ENCODE measurements at regions not wholly inside any gene's neighbourhood (a gene's known extent, or its start where the extent isn't known, plus 50 kb on each side); places are given as distances from the start of the nearest gene placed in this dataset.

DNA sequence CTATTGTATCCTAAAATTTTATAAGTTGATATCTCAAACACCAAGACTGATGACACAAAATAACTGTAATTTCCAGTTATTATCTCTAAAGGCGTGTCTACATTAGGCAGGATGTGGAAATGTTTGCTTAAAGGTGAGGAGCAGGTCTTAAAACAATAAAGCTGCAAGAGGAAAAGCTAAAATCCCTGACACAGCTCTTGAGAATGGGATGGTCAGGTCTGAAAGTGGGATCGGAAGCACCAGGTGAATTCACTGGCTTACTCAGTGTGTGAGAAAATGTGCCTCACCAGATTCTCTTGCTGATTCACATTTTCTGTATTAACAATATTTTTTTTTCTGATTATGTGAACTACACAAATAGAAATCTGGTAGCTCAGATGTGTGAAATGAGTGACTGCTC lies 421.9 kb upstream of the ADAMTS5 start:
- ChIA-PET POLR2A (no interaction called here), CTCF (interaction anchor here (0.8 to 1.1 kb wide), 2 partner anchors 64 to 311 kb away, joined by 3 read pairs; no protein-coding TSS in a partner anchor)
- H3K27me3 Mint-ChIP-seq (ENCODE audit: insufficient read depth, unreplicated experiment): no peaks in the 10 kb centered on the region
- peaks cover 8% of the 10 kb centered on the region for H3K4me1 Mint-ChIP-seq (ENCODE audit: insufficient read depth, unreplicated experiment)
- BruUV-seq (replicated peaks): no TSS peak
- H3K27ac Mint-ChIP-seq (ENCODE audit: low read depth, unreplicated experiment): no peak overlapping the region
- intact Hi-C loops (cut with micrococcal nuclease): no loop called here
- DNase-seq (ENCODE audit: unreplicated experiment): no peak
- TF ChIP-seq CTCF (IDR thresholded peaks at IDR 0.05; ENCODE audit: unreplicated experiment): no peak
- no peak overlapping the region for H3K4me3 Mint-ChIP-seq (ENCODE audit: unreplicated experiment)
- no peaks in the 10 kb centered on the region for H3K36me3 Mint-ChIP-seq (ENCODE audit: insufficient read depth, unreplicated experiment)
- H3K9me3 Mint-ChIP-seq (ENCODE audit: unreplicated experiment): no peaks in the 10 kb centered on the region

GRCh38 chr21:27382404-27382803 lies 415.5 kb upstream of the ADAMTS5 start:
- DNase-seq (ENCODE audit: unreplicated experiment): no peak
- intact Hi-C loops (cut with micrococcal nuclease): no loop called here
- ChIA-PET CTCF (interaction anchor here (0.6 kb wide), 2 partner anchors 41 to 1433 kb away, joined by 3 to 4 read pairs; no protein-coding TSS in a partner anchor), POLR2A (no interaction called here)
- no peak overlapping the region for H3K4me3 Mint-ChIP-seq (ENCODE audit: unreplicated experiment)
- H3K36me3 Mint-ChIP-seq (ENCODE audit: insufficient read depth, unreplicated experiment): peaks cover 6% of the 10 kb centered on the region
- H3K27me3 Mint-ChIP-seq (ENCODE audit: insufficient read depth, unreplicated experiment): no peaks in the 10 kb centered on the region
- no peak overlapping the region for H3K27ac Mint-ChIP-seq (ENCODE audit: low read depth, unreplicated experiment)
- no peak for TF ChIP-seq CTCF (IDR thresholded peaks at IDR 0.05; ENCODE audit: unreplicated experiment)
- no peaks in the 10 kb centered on the region for H3K4me1 Mint-ChIP-seq (ENCODE audit: insufficient read depth, unreplicated experiment)
- no TSS peak for BruUV-seq (replicated peaks)
- no peaks in the 10 kb centered on the region for H3K9me3 Mint-ChIP-seq (ENCODE audit: unreplicated experiment)

DNA sequence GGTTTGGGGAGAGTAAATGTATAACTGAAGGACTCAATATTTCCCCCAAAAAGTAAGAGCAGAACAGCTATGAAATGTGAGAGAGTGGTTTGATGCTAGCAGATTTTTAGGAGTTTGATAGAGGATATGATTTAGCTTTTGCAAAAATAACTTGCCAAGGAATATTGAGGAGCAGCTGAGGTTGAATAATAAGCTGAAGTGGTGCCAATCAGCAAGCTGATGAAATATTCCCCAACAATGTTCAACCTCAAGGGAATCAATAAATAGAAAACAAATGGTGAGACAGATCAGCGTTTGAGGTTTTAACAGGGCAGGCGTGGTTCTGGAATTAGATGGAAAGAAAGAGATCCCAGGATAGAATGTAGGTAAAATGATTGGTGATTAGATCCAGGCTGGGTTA lies 413.4 kb upstream of the ADAMTS5 start:
- Mint-ChIP-seq H3K4me3 (ENCODE audit: unreplicated experiment) (no peak overlapping the region), H3K36me3 (ENCODE audit: insufficient read depth, unreplicated experiment) (peaks cover 6% of the 10 kb centered on the region), H3K27ac (ENCODE audit: low read depth, unreplicated experiment) (no peak overlapping the region), H3K27me3 (ENCODE audit: insufficient read depth, unreplicated experiment) (no peaks in the 10 kb centered on the region), H3K4me1 (ENCODE audit: insufficient read depth, unreplicated experiment) (no peaks in the 10 kb centered on the region), H3K9me3 (ENCODE audit: unreplicated experiment) (no peaks in the 10 kb centered on the region)
- CTCF ChIA-PET: no interaction called here
- BruUV-seq (replicated peaks): no TSS peak
- POLR2A ChIA-PET: interaction anchor here (0.7 kb wide), 1 partner anchor 1233 kb away, joined by 3 read pairs; no protein-coding TSS in a partner anchor
- intact Hi-C loops (cut with micrococcal nuclease): no loop called here
- TF ChIP-seq CTCF (IDR thresholded peaks at IDR 0.05; ENCODE audit: unreplicated experiment): no peak
- no peak for DNase-seq (ENCODE audit: unreplicated experiment)

DNA sequence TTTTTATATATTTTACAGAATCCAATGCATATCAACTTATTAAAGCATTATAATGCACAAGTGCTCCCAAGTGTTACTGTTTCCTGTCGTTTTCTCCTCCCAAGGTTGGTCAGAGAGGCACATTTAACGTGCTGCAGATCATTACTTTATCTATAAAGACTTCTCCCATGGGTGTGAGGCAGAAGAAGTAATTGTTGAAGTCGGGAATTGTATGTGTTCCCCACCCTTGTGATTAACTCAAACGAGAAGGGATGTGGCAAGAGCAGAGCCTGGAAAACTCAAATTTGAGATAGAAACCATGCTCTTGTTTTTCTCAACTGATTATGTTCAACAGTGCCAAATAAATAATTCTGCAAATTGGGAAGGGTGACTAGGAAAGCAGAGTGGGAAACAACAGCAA lies 412.5 kb upstream of the ADAMTS5 start:
- ChIA-PET CTCF (no interaction called here), POLR2A (interaction anchor here (0.7 kb wide), 1 partner anchor 1234 kb away, joined by 3 read pairs; no protein-coding TSS in a partner anchor)
- no TSS peak for BruUV-seq (replicated peaks)
- peaks cover 6% of the 10 kb centered on the region for H3K36me3 Mint-ChIP-seq (ENCODE audit: insufficient read depth, unreplicated experiment)
- intact Hi-C loops (cut with micrococcal nuclease): no loop called here
- TF ChIP-seq CTCF (IDR thresholded peaks at IDR 0.05; ENCODE audit: unreplicated experiment): no peak
- H3K9me3 Mint-ChIP-seq (ENCODE audit: unreplicated experiment): no peaks in the 10 kb centered on the region
- no peaks in the 10 kb centered on the region for H3K27me3 Mint-ChIP-seq (ENCODE audit: insufficient read depth, unreplicated experiment)
- H3K4me1 Mint-ChIP-seq (ENCODE audit: insufficient read depth, unreplicated experiment): no peaks in the 10 kb centered on the region
- no peak overlapping the region for H3K4me3 Mint-ChIP-seq (ENCODE audit: unreplicated experiment)
- DNase-seq (ENCODE audit: unreplicated experiment): no peak
- H3K27ac Mint-ChIP-seq (ENCODE audit: low read depth, unreplicated experiment): no peak overlapping the region

All from MCF 10A (cell line).